Retinal pigment epithelial cell (primary cell): ENCODE measurements at regions not wholly inside any gene's neighbourhood (a gene's known extent, or its start where the extent isn't known, plus 50 kb on each side); places are given as distances from the start of the nearest gene placed in this dataset.
"Not testable (repeated sequence)": the region's sequence is repeated elsewhere in the genome, so short reads cannot be mapped to it uniquely, and the experiment has no call there.

Experiments used
- DNase-seq: peaks from one replicate; pipeline ENCODE4 v3.0.0-alpha.2; 2010; ENCODE audit warnings: low read depth
- H3K4me3 ChIP-seq: 2 replicates; pipeline ENCODE4 v1.5.1; 2011; ENCODE audit warnings: mild to moderate bottlenecking, low read length, control low read depth, moderate library complexity
- CTCF ChIP-seq: conservative IDR thresholded peaks from 2 replicates; pipeline ENCODE4 v1.5.1; 2011; ENCODE audit warnings: low read depth, low read length, control low read depth, inconsistent platforms

- TF ChIP-seq CTCF = no peak
- H3K4me3 ChIP-seq = no peak overlapping the region
- no peak for DNase-seq
Observed at GRCh38 chr12:11543457-11544158, 105.9 kb upstream of the ETV6 start.

- no peak for DNase-seq
- no peak for TF ChIP-seq CTCF
- H3K4me3 ChIP-seq = no peak overlapping the region
Observed at GRCh38 chr12:11545484-11546330, 103.8 kb upstream of the ETV6 start.

- H3K4me3 ChIP-seq, DNase-seq: not testable (repeated sequence)
Observed at GRCh38 chr12:11546582-11547270, 102.7 kb upstream of the ETV6 start.

- H3K4me3 ChIP-seq, DNase-seq: not testable (repeated sequence)
Observed at GRCh38 chr12:11547271-11547646, 102.2 kb upstream of the ETV6 start.

GRCh38 chr12:11549119-11549518 is 100.4 kb upstream of the ETV6 start:
- TF ChIP-seq CTCF = no peak
- no peak for DNase-seq
- H3K4me3 ChIP-seq = no peak overlapping the region

GRCh38 chr12:11553871-11554533 is 95.5 kb upstream of the ETV6 start:
- no peak overlapping the region for H3K4me3 ChIP-seq
- peak; percentile 8 for DNase-seq
- TF ChIP-seq CTCF = peak; percentile 67

- DNase-seq = no peak
- no peak for TF ChIP-seq CTCF
Observed at GRCh38 chr12:11555195-11555594, 94.3 kb upstream of the ETV6 start.

More at GRCh38 chr12:11555195-11555594, 94.3 kb upstream of the ETV6 start:
- no peak overlapping the region for H3K4me3 ChIP-seq
